ENCODE measurements at regions not wholly inside any gene's neighbourhood (a gene's known extent, or its start where the extent isn't known, plus 50 kb on each side); places are given as distances from the start of the nearest gene placed in this dataset.

DNA sequence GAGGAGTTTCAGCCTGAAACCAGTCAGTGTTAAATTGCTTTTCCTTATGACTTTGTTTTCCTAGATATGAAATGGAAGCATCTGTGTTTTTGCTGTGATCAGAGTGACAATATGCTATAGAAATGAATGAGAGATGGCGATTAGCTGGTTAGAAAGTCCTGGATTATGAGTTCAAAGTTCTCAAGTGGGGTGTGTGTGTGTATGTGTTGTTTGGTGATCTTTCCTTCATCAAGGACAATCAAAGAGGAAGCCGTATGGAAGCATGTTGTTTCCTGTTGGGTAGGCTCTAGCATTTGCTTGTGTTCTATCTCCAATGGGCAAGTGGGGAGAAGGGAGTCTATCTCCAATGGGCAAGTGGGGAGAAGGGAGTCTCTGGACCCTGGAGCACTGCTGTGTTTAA lies 64.0 kb upstream of the STX18 start:
- no peak for DNase-seq

- no peak for DNase-seq
These were observed 61.7 kb upstream of the STX18 start for GRCh38 chr4:4603592-4603991.

- DNase-seq = no peak
These were observed 61.2 kb upstream of the STX18 start for GRCh38 chr4:4603067-4603466.

GRCh38 chr4:4602468-4602867 lies 60.6 kb upstream of the STX18 start:
- no peak for DNase-seq

DNA sequence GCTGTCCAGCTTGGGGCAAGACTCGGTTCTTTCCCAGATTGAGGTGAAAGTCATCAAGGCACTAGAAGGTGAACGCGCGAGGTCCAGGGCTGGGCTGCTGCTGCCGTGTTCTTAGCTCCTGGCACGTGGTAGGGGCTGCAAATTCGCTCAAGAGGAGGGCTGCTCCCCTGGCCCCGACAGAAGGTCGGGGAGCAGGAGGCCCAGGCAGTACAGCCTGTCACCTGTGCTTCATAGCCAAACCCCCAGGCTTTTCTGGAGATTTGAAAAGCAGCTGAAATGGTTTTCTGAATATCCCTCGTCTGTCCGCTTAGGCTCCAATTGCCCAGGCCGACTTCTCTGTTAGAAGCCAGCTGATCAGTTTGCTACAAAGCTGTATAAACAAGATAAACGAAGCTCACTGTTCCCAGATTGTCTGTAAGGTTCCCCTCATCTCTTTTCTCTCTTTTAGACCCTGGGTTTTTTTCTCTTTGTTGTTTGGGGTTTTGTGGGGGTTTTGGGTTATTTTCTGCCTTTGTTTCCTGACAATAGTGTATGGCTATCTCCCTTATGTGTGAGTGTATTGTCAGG lies 60.0 kb upstream of the STX18 start:
- no peak for DNase-seq

DNA sequence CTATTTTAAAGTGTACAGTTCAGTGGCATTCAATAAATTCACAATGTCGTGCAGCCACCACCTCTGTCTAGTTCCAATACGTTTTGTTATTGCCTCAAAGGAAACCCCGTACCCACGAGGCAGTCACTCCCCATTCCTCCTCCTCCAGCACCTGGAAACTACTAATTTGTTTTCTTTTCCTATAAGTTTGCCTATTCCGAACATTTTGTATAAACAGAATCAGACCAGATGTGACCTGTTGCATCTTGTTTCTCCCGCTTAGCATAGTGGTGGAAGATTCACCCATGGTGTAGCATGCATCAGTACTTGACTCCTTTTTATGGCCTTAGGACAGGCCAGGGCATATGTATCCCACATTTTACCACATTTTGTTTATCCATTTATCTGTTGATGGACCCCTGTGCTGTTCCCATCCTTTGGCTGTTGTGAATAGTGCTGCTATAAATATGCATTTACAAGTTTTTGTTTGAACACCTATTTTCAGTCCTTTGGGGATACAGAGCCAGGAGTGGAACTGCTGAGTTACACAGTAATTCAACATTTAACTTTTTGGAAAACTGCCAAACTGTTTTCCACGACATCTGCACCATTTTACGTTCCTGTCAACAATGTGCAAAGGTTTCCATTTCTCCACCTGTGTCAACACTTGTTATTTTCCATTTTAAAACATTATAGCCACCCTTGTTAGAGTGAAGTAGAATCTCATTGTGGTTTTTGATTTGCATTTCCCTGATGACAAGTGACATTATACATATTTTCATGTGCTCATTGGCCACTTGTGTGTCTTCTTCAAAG lies 57.8 kb upstream of the STX18 start:
- no peak for DNase-seq

DNA sequence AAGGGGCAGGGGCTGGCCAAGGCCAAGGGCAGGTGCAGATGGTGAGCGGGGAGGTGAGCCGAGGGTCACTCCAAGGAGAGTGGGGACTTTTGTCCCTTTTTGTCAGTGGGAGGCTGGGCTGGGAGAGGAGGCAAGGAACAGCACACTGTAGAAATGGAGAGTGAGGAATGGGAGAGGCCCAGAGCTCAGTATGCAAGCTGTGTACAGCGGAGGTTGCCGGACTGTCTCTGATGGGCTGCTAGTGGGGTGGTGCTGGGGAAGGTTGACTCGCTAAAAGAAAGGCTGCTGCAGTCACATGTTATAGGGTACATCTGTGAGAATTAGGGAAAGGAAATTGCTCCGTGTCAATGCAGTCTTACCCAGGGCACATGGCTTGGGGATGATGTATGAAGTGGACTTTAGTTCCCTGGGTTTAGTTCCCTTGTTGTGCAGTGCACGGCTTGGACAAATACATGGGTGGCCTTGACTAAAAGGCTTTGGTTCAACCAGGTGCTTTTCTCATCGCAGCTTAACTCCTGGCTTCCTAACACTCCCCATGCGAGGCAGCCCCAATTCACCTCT lies 57.1 kb upstream of the STX18 start:
- DNase-seq = no peak

DNA sequence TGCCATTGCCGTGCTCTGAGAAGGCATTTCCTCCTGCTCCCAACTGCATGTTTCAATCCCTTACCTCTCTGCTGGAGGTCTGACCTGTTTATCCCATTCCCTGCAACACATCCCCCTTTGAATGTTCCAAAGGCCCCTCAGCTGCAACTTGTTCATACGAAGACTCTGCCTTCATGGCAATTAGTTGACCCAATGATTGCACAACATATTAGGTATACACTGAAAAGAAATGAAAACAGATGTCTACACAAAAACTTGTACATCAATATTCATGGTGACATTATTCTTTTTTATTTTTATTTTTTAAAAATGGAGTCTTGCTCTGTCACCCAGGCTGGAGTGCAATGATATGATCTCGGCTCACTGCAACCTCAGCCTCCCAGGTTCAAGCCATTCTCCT lies 54.9 kb upstream of the STX18 start:
- DNase-seq = no peak

DNA sequence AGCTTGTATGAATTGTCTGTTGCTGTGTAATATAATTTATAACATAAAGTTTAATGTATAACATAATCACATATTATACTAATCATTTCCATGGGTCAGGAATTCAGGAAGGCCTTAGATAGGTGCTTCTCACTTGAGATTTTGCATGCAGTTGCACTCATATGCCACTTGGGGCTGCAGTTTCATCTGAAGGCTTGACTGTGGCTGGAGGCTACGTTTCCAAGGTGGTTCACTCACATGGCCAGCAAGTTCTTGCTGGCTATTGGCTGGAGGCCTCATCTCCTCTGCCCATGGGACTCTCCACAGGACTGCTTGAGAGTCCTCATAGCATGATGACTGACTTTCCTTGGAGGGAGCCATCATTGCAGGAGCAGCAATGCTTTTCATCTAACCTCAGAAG lies 53.4 kb upstream of the STX18 start:
- no peak for DNase-seq

DNA sequence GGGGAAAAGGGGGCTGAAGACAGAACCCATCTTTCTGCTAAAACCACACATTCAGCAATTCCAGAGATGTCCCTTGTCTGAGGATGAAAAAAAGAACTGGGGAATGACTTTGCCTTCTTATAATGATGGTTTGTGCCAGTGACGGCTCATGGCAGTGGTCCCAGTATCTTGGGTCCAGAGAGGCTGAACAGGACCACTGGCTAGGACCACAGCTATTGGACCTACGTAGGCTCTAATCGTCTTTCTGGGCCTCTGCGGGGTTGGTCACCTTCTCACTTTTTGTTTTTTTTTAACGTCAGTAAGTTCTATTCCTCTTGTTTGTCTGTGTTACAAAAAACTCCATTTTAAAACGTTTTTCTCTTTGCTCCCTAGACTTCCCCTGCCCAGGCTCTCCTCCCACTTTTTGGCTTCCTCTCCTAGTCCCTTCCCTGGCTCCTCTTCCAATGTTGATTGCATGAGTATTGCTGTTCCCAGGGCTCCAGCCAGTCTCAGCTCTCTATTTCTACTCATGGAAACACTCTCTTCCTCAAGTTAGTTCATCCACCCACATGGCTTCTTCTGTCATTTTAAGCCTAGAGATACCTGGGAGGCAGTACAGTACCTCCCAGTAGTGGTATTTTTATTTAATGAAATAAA lies 52.6 kb upstream of the STX18 start:
- DNase-seq = no peak

DNA sequence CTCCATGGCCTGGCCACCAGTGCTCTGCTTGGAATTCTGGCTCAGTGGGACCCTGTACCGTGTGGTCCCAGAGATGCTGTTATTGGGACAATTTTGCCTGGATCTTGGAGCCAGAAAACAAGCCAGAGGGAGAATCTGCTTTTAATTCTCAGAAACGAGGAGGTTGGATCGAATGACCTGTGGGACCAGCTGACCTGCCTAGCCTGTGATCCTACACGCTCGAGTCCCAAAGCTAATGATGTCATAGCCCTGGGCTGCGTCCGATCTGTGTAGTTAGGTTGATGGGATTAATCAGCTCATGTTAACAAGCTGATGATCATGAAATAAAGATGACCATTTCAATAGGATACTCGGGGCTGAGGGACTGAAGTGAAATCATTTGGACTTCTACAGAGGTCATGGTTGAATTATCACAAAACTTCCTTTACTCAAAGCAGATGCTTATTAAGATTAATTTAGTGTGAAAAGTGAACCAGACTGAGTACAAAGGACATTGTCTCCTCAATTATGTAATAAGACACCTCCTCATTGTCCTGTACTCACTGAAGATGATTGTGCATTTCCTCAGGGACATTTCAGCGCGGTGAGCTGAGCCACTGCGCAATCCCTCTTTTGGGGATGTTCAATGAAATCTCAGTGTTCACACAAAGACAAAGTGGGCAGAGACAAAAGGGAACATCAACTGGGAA lies 51.9 kb upstream of the STX18 start:
- no peak for DNase-seq

- DNase-seq = no peak
These were observed 50.6 kb upstream of the STX18 start for GRCh38 chr4:4592414-4592813.

All from hypothalamus (tissue), 51 donors.